NCI-H460 (cell line): ENCODE measurements at regions not wholly inside any gene's neighbourhood (a gene's known extent, or its start where the extent isn't known, plus 50 kb on each side); places are given as distances from the start of the nearest gene placed in this dataset.
"Not testable (repeated sequence)": the region's sequence is repeated elsewhere in the genome, so short reads cannot be mapped to it uniquely, and the experiment has no call there.

ENCODE experiments used
- DNase-seq: peaks from one replicate; pipeline ENCODE4 v3.0.0-alpha.2; 2016; ENCODE audit warnings: low read depth; ENCODE audit errors: extremely low read depth

DNA sequence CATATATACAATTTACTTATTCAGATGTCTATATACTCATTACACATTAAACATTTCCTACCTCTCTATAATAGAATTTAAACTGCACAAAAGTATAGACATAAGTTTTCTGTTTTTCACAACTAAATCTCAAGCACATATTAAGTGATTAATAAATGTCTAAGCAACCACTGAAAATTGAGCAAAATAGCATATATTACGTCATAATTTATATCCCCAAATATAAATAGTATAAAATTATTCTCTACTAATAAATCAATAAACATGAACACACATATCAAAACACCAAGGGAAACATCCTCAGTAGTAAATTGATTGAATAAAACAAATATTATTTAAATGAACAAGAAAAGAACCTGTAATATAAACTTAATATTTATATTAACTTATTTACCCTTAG lies 865.1 kb downstream of the CDH18 start:
- no peak for DNase-seq

GRCh38 chr5:19125956-19126713 lies 861.9 kb downstream of the CDH18 start:
- DNase-seq = no peak

- no peak for DNase-seq
Measured at GRCh38 chr5:19140276-19140675, 847.7 kb downstream of the CDH18 start.

DNA sequence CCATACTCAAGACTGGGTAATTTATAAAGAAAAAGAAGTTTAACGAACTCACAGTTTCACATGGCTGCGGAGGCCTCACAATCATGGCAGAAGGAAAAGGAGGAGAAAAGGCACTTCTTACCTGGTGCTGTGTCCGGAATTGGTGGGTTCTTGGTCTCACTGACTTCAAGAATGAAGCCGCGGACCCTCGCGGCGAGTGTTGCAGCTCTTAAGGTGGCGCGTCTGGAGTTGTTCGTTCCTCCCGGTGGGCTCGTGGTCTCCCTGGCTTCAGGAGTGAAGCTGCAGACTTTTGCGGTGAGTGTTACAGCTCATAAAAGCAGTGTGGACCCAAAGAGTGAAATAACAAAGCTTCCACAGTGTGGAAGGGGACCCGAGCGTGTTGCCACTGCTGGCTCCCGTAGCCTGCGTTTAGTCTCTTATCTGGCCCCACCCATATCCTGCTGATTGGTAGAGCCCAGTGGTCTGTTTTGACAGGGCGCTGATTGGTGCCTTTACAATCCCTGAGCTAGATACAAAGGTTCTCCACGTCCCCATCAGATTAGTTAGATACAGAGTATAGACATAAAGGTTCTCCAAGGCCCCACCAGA lies 846.0 kb downstream of the CDH18 start:
- DNase-seq = not testable (repeated sequence)

DNA sequence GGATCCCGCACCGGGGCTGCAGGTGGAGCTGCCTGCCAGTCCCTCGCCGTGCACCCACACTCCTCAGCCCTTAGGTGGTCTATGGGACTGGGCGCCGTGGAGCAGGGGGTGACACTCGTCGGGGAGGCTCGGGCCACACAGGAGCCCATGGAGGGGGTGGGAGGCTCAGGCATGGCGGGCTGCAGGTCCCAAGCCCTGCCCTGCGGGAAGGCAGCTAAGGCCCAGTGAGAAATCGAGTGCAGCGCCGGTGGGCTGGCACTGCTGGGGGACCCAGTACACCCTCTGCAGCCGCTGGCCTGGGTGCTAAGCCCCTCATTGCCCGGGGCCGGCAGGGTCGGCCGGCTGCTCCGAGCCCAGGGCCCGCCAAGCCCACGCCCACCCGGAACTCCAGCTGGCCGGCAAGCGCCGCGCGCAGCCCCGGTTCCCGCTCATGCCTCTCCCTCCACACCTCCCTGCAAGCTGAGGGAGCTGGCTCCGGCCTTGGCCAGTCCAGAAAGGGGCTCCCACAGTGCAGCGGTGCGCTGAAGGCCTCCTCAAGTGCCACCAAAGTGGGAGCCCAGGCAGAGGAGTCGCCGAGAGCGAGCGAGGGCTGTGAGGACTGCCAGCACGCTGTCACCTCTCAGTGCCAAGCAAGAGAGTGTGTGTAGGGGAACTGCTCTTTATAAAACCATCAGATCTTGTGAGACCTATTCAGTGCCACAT lies 845.1 kb downstream of the CDH18 start:
- DNase-seq = not testable (repeated sequence)

- no peak for DNase-seq
Measured at GRCh38 chr5:19143935-19144334, 844.1 kb downstream of the CDH18 start.

DNA sequence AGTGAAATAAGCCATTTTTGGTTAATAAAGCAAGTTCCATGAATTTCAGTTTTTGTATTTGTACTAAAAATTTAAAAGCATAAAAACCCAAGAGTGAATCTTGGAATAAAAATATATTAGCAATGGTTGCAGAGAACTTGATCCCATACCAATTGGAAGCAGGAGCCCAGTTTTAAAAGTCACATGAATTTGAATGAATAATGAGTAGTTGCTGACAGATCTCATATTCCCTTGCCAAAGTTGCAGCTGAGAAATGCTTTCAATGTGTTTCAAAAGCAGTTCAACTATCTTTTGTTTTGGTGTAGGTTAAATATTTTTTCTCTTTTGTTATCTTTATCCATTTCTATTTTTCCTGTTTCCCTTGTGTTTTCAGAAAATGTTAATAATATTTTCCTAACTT lies 818.6 kb downstream of the CDH18 start:
- DNase-seq = no peak

DNA sequence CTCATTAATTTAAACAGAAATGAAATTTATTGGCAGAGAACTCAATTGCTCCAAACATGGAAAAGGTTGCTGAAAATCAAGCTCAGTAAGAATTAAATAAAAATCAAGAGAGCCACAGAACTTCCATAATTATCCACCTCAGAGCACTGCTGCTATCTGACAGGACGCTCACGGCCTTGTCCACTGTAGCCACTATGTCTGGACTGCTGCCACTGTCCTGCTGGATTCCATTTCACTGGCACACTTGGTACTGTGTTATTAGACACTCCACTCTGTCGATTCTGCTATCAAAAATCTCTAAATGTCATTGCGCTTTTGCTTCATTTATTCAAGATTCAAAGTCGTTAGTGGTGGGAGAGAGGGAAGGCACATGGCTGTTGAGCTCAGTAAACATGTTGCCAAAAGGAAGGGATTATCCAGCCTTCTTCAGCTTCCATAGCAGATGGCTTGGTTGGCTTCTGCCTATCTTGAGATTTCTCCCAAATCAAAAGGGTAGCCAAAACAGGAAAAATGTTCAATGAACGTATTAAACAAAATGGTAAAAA lies 815.0 kb downstream of the CDH18 start:
- no peak for DNase-seq

GRCh38 chr5:19175776-19176570 lies 812.0 kb downstream of the CDH18 start:
- DNase-seq = no peak

- no peak for DNase-seq
Measured at GRCh38 chr5:19179571-19179970, 808.4 kb downstream of the CDH18 start.

DNA sequence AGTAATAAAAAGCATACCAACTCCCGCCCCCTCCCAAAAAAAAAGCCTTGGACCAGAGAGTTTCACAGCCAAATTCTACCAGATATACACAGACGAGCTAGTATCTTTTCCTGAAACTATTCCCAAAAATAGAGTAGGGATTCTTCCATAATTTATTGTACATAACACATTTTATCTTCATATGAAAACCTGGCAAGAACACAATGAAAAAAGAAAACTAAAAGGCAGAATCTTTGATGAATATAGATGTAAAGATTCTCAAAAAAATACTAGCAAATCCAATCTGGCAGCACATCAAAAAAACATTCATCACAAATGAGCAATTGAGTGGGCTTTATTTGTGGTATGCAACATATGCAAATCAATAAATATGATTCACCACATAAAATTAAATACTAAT lies 798.8 kb downstream of the CDH18 start:
- DNase-seq = no peak

- DNase-seq = no peak
Measured at GRCh38 chr5:19193631-19194030, 794.4 kb downstream of the CDH18 start.

GRCh38 chr5:19196631-19197030 lies 791.4 kb downstream of the CDH18 start:
- DNase-seq = no peak

GRCh38 chr5:19200251-19200650 lies 787.7 kb downstream of the CDH18 start:
- no peak for DNase-seq

DNA sequence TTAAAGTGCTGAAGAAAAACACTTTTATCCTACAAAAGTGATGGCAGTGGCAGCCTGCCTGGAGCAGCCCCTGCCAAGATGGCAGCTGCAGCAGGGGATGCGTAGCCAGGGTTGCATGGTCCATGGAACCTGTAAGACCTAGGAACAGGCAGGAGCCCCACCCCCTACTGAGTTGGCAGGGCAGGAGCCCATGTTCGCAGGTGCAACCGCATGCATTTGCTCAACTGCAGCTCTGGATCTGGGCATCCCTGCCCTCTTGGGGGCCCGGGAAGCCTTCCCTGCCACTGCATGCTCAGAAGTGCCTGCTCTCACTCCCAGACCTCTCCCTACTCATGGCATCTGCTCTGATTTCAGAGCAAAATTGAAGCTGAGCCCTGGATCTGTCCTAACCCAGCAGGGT lies 779.6 kb downstream of the CDH18 start:
- DNase-seq = no peak

DNA sequence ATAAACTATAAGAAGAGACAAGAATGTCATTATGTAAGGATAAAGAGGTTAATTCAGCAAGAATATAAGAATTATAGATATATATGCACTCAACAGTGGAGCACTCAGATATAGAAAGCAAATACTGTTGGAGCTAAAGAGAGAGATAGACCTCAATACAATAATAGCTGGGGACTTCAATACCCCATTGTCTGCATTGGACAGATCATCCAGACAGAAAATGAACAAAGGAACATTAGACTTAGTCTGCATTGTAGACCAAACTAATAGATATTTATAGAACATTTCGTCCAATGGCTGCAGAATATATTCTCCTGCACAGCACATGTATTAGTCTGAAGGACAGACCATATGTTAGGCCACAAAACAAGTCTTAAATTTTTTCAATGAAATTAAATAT lies 777.1 kb downstream of the CDH18 start:
- no peak for DNase-seq

- no peak for DNase-seq
Measured at GRCh38 chr5:19229179-19229835, 758.7 kb downstream of the CDH18 start.

DNA sequence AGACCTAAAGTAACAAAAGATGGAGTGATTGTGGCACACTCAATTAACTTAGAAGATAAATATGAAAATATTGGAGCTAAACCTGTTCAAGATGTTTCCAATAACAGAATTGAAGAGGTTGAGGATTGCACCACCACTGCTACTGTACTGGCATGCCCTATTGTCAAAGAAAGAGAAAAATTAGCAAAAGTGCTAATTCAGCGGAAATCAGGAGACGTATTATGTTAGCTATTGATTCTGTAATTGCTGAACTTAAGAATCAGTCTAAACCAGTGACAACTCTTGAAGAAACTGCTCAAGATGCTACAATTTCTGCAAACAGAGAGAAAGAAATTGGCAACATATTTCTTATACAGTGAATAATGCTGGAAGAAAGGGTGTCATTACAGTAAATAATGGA lies 754.4 kb downstream of the CDH18 start:
- DNase-seq = no peak

- no peak for DNase-seq
Measured at GRCh38 chr5:19235101-19235584, 752.9 kb downstream of the CDH18 start.

GRCh38 chr5:19240170-19240569 lies 747.8 kb downstream of the CDH18 start:
- peak; percentile 18 for DNase-seq
